Posterior cingulate gyrus (tissue), 11 donors: ENCODE measurements at regions not wholly inside any gene's neighbourhood (a gene's known extent, or its start where the extent isn't known, plus 50 kb on each side); places are given as distances from the start of the nearest gene placed in this dataset.
"Not testable (repeated sequence)": the region's sequence is repeated elsewhere in the genome, so short reads cannot be mapped to it uniquely, and the experiment has no call there.

ENCODE experiments used
- DNase-seq, 10 donors: peaks; one replicate each; pipeline versions ENCODE4 v3.0.0 to v3.0.0-alpha.2; 2020 to 2021; ENCODE audit warnings: mixed read lengths in 3 of 10
- intact Hi-C: fragments of 100-400 bp; cut with DNase I; formaldehyde crosslinking; loops from one replicate; pipeline ENCODE4 v1.15.1; 2023

- peak in 9 of 10 donors; percentile 10 to 86 (median 56) for DNase-seq
- intact Hi-C loops: loop anchor here (5.0 kb wide), 2 partner anchors 590 to 1140 kb away; no protein-coding TSS in a partner anchor
These were observed 168.0 kb downstream of the HDGFL1 start for GRCh38 chr6:22737331-22737730.

DNA sequence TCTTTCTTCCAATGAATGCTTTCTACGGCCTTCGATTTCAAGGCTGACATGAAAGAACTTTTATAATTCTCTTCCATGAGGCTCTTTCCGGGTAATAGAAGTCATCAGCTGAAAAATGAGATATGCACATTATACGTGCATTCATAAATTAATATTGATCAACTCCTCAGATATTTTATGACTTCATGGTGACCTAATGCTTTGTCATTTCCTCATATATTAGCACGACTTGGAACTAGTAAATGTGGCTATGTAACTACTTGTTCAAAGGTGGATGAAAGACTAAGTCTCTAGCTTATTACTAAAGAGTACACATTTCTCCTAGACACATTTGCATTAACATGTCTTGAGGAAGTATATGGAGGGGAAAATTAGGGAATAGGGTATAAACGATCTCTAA is 168.8 kb downstream of the HDGFL1 start:
- intact Hi-C loops: loop anchor here (5.0 kb wide), 2 partner anchors 591 to 1141 kb away; no protein-coding TSS in a partner anchor
- no peak for DNase-seq

- intact Hi-C loops: no loop called here
- DNase-seq: no peak
These were observed 178.2 kb downstream of the HDGFL1 start for GRCh38 chr6:22747571-22747970.

DNA sequence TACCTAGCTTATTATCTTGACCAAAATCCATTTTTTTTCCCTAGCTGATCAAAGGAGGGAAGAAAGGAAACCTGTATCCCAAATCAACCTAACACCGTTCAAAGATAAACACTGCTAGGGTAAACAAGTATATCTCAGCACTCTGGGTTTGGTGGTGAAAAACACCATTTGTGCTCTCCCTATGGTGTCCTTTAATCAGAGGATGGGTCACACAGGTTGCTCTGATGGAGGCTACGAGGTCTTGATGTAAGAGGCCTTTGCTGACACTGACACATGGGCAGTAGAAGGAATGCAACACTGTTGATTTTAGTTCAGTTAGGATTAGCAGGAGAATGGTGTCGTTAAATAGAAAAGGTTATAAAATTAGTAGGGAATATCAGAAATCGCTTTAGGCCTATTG is 179.3 kb downstream of the HDGFL1 start:
- intact Hi-C loops: no loop called here
- no peak for DNase-seq

DNA sequence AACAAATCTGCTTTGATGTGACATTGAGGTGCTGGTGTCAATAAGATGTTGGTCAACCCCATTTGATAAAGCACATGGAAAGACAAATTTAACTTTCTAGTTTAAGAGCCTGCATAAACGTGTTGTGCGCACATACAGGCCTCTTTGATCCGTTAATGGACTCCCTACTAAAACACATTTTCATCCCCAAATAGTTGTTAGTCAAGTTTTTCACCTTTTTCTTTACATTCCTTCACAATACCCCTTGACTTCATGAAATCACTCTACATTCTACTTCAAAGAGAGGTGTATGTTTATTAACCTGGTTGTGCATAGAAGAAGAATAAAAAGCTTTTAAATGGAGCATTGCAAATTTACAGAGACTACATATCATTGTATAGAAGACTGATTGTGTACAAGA is 180.3 kb downstream of the HDGFL1 start:
- intact Hi-C loops: no loop called here
- no peak for DNase-seq

GRCh38 chr6:22751223-22751622 is 181.9 kb downstream of the HDGFL1 start:
- no peak for DNase-seq
- intact Hi-C loops: no loop called here

- no peak for DNase-seq
- intact Hi-C loops: no loop called here
These were observed 183.2 kb downstream of the HDGFL1 start for GRCh38 chr6:22752522-22752921.

- intact Hi-C loops: no loop called here
These were observed 184.7 kb downstream of the HDGFL1 start for GRCh38 chr6:22754061-22754460.

GRCh38 chr6:22755605-22756004 is 186.2 kb downstream of the HDGFL1 start:
- intact Hi-C loops: no loop called here
- DNase-seq: no peak

More at GRCh38 chr6:22754061-22754460, 184.7 kb downstream of the HDGFL1 start:
- no peak for DNase-seq

DNA sequence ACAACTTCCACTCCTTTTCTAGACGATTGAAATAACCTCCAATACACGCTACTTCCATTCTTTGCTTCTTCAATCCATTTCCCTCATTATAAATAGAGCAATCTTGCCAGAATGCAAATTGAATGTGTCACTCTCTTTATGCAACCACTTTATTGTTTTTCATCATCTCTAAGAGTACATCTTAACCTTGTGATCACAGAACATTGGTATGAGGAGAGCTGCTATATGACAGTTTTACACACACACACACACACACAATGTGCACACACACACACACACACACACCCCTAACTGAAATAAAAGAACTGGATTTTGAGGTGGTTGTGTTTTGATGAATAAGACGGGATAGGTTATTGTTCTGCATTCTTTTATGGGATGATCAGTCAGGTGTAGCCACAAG is 187.0 kb downstream of the HDGFL1 start:
- intact Hi-C loops: no loop called here
- no peak for DNase-seq

GRCh38 chr6:22764496-22764895 is 195.1 kb downstream of the HDGFL1 start:
- intact Hi-C loops: no loop called here
- no peak for DNase-seq

- intact Hi-C loops: no loop called here
- DNase-seq: no peak
These were observed 195.6 kb downstream of the HDGFL1 start for GRCh38 chr6:22765015-22765414.

GRCh38 chr6:22766979-22767378 is 197.6 kb downstream of the HDGFL1 start:
- DNase-seq: no peak
- intact Hi-C loops: no loop called here

- intact Hi-C loops: no loop called here
- DNase-seq: no peak
These were observed 200.7 kb downstream of the HDGFL1 start for GRCh38 chr6:22770054-22770453.

DNA sequence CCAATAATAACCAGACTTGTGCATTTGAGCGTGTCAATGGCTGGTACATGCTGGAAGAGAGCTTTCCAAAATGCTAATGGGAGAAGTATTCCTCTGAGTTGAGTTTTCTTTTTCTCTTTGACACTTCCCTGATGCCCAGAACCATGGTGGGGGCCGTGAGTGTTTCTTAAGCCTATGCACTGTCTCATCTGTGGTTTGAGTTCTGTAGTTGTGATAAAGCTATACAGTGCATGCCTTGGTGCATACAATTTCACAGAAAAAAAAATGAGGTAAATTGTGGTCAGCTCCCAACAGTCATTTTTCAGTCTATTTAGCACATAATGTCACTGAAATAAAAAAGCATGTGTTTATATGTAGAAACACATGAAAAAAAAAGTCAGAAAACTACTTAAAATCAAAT is 204.8 kb downstream of the HDGFL1 start:
- no peak for DNase-seq
- intact Hi-C loops: no loop called here

DNA sequence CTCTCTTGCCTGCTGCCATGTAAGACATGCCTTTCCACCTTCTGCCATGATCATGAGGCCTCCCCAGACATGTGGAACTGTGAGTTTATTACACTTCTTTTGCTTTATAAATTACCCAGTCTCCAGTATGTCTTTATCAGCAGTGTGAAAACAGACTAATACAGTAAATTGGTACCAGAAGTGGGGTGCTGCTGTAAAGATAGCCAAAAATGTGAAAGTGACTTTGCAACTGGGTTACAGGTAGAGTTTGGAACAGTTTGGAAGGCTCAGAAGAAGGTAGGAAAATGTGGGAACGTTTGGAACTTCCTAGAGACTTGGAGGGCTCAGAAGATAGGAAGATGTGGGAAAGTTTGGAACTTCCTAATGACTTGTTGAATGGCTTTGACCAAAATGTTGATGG is 209.1 kb downstream of the HDGFL1 start:
- intact Hi-C loops, DNase-seq: not testable (repeated sequence)

DNA sequence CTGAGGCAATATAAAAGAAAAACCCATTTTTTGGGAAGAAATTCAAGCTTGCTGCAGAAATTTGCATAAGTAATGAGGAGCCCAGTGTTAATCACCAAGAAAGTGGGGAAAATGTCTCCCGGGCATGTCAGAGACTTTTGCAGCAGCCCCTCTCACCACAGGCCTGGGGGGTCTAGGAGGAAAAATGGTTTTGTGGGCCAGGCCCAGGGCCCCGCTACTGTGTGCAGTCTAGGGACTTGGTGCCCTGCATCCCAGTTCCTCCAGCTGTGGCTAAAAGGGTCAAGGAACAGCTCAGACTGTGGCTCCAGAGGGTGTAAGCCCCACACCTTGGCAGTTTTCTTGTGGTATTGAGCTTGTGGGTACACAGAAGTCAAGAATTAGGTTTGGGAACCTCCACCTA is 209.7 kb downstream of the HDGFL1 start:
- peak in 1 of 10 donors; percentile 72 for DNase-seq
- intact Hi-C loops: no loop called here

- intact Hi-C loops: no loop called here
These were observed 214.6 kb downstream of the HDGFL1 start for GRCh38 chr6:22783931-22784330.

GRCh38 chr6:22784601-22785410 is 215.4 kb downstream of the HDGFL1 start:
- intact Hi-C loops: no loop called here
- DNase-seq: peak in 9 of 10 donors; percentile 12 to 85 (median 30)

More at GRCh38 chr6:22783931-22784330, 214.6 kb downstream of the HDGFL1 start:
- no peak for DNase-seq

- intact Hi-C loops: no loop called here
- DNase-seq: no peak
These were observed 218.7 kb downstream of the HDGFL1 start for GRCh38 chr6:22788038-22788437.

DNA sequence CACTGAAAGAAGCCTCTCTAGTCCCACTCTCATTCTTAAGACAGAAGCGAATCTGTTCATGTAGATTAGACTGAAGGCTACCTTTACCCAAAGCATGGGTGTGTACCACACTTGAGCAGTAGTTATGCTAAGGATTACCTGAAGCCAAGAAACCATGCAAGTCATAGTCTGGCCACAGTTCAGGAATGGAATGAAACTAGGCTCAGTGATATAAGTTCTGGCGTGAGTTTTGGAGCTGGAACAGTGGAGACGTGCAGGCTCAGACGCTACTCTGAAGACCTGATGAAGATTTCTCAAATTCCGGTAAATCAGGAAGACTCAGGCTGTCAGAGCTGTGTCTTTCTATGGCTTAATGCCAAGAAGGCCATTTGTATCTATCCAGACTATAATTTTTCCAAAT is 219.9 kb downstream of the HDGFL1 start:
- no peak for DNase-seq
- intact Hi-C loops: no loop called here

DNA sequence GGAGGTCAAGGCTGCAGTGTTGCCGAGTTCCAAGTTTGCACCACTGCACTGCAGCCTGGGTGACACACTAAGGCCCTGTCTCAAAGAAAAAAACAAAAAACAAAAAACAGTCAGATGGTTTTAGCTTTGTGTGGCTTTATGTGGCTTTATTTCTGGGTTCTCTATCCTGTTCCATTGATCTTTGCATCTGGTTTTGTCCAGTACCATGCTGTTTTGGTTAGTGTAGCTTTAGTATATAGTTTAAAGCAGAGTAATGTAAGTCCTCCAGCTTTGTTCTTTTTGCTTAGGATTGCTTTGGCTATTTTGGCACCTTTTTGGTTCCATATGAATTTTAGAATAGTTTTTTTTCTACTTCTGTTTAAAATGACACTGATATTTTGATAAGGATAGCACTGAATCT is 225.5 kb downstream of the HDGFL1 start:
- DNase-seq: no peak
- intact Hi-C loops: no loop called here
